HL-60 (cell line): ENCODE measurements at regions not wholly inside any gene's neighbourhood (a gene's known extent, or its start where the extent isn't known, plus 50 kb on each side); places are given as distances from the start of the nearest gene placed in this dataset.

Experiments
- DNase-seq, 2 experiments: peaks; one replicate each; pipeline ENCODE4 v3.0.0-alpha.2; 2010 to 2020; ENCODE audit warnings: low read depth in 1 of 2, low spot score in 1 of 2
- H3K27ac ChIP-seq: fragments of 250-450 bp; sonication (Bioruptor Pico); replicated peaks from 2 replicates; pipeline ENCODE4 v1.5.1; 2020; ENCODE audit warnings: mild to moderate bottlenecking, moderate library complexity
- H3K27me3 ChIP-seq: fragments of 250-450 bp; sonication (Bioruptor Pico); 2 replicates; pipeline ENCODE4 v1.5.1; 2021; ENCODE audit warnings: mild to moderate bottlenecking, moderate library complexity; ENCODE audit not compliant: insufficient read depth, poor library complexity, severe bottlenecking
- H3K4me3 ChIP-seq: replicated peaks from 2 replicates; pipeline ENCODE4 v1.5.1; 2011; ENCODE audit warnings: mild to moderate bottlenecking, control low read depth, low read length; ENCODE audit not compliant: insufficient read depth
- CTCF ChIP-seq: IDR thresholded peaks from one replicate; pipeline ENCODE4 v1.5.1; 2011; ENCODE audit warnings: low read length, control low read depth, inconsistent platforms; ENCODE audit not compliant: insufficient read depth
- GABPA ChIP-seq: IDR thresholded peaks from 2 replicates; pipeline ENCODE4 v1.6.1; 2012; ENCODE audit warnings: low read depth
- POLR2AphosphoS5 ChIP-seq: IDR thresholded peaks from 2 replicates; pipeline ENCODE4 v1.6.1; 2012; ENCODE audit warnings: low read depth
- REST ChIP-seq: IDR thresholded peaks from 2 replicates; pipeline ENCODE4 v1.6.1; 2012; ENCODE audit warnings: low read depth; ENCODE audit not compliant: insufficient replicate concordance
- SPI1 ChIP-seq: IDR thresholded peaks from 2 replicates; pipeline ENCODE4 v1.6.1; 2012; ENCODE audit warnings: low read depth, mild to moderate bottlenecking, borderline replicate concordance

- DNase-seq = no peak
- Histone ChIP-seq H3K27ac (no peak overlapping the region), H3K27me3 (no peaks in the 10 kb centered on the region), H3K4me3 (no peak overlapping the region)
- TF ChIP-seq REST (no peak), CTCF (no peak), SPI1 (no peak), POLR2AphosphoS5 (no peak), GABPA (no peak)
Measured at GRCh38 chr1:213439703-213440102, 388.7 kb downstream of the RPS6KC1 start.

- Histone ChIP-seq H3K4me3 (no peak overlapping the region), H3K27me3 (no peaks in the 10 kb centered on the region), H3K27ac (no peak overlapping the region)
- DNase-seq = no peak
- TF ChIP-seq CTCF = no peak
- no peak for TF ChIP-seq REST
- no peak for TF ChIP-seq SPI1
Measured at GRCh38 chr1:213440766-213441165, 389.7 kb downstream of the RPS6KC1 start.

- no peak for TF ChIP-seq REST
- no peak for TF ChIP-seq SPI1
- no peak for TF ChIP-seq POLR2AphosphoS5
- TF ChIP-seq GABPA = no peak
- TF ChIP-seq CTCF = no peak
- Histone ChIP-seq H3K27ac (no peak overlapping the region), H3K27me3 (no peaks in the 10 kb centered on the region), H3K4me3 (no peak overlapping the region)
- DNase-seq = no peak
Measured at GRCh38 chr1:213443415-213443814, 392.4 kb downstream of the RPS6KC1 start.
